Neural progenitor cell (in vitro differentiated cells): ENCODE measurements at regions not wholly inside any gene's neighbourhood (a gene's known extent, or its start where the extent isn't known, plus 50 kb on each side); places are given as distances from the start of the nearest gene placed in this dataset.

Experiments used
- DNase-seq: peaks from one replicate; pipeline ENCODE4 v3.0.0-alpha.2; 2016; ENCODE audit warnings: low spot score
- H2AFZ ChIP-seq: fragments of 200-600 bp; sonication (generic); replicated peaks from 2 replicates; pipeline ENCODE4 v1.6.1; 2016; ENCODE audit warnings: antibody characterized with exemption
- H3F3A ChIP-seq: fragments of 200-600 bp; sonication (generic); 2 replicates; pipeline ENCODE4 v1.6.1; 2016; ENCODE audit warnings: antibody characterized with exemption, low read depth
- H3K27ac ChIP-seq: fragments of 200-600 bp; sonication (generic); 2 replicates; pipeline ENCODE4 v1.5.1; 2016; ENCODE audit warnings: mild to moderate bottlenecking
- H3K27me3 ChIP-seq: fragments of 200-600 bp; sonication (generic); 2 replicates; pipeline ENCODE4 v1.6.1; 2016; ENCODE audit warnings: mild to moderate bottlenecking, moderate library complexity
- H3K36me3 ChIP-seq: fragments of 200-600 bp; sonication (generic); 2 replicates; pipeline ENCODE4 v1.5.1; 2016
- H3K4me1 ChIP-seq: fragments of 200-600 bp; sonication (generic); 2 replicates; pipeline ENCODE4 v1.6.1; 2016; ENCODE audit warnings: mixed run types
- H3K4me2 ChIP-seq: fragments of 200-600 bp; sonication (generic); 2 replicates; pipeline ENCODE4 v1.6.1; 2016
- H3K4me3 ChIP-seq: fragments of 200-600 bp; sonication (generic); 2 replicates; pipeline ENCODE4 v1.5.1; 2016
- H3K79me2 ChIP-seq: fragments of 200-600 bp; sonication (generic); 2 replicates; pipeline ENCODE4 v1.6.1; 2016; ENCODE audit warnings: low read depth
- H3K9ac ChIP-seq: fragments of 200-600 bp; sonication (generic); 2 replicates; pipeline ENCODE4 v1.6.1; 2016
- H3K9me3 ChIP-seq: fragments of 200-600 bp; sonication (generic); 2 replicates; pipeline ENCODE4 v1.5.1; 2016; ENCODE audit warnings: low read depth
- H4K20me1 ChIP-seq: fragments of 200-600 bp; sonication (generic); 2 replicates; pipeline ENCODE4 v1.6.1; 2016; ENCODE audit warnings: low read depth
- H3K27ac Mint-ChIP-seq: 3 replicates; pipeline ENCODE4 v1.8.0; 2021; ENCODE audit warnings: mixed read lengths
- H3K27me3 Mint-ChIP-seq: 2 replicates; pipeline ENCODE4 v1.8.0; 2022; ENCODE audit warnings: low read depth, mild to moderate bottlenecking, inconsistent platforms, moderate library complexity, mixed read lengths; ENCODE audit not compliant: insufficient read depth
- H3K36me3 Mint-ChIP-seq: 3 replicates; pipeline ENCODE4 v1.8.0; 2021; ENCODE audit warnings: mixed read lengths
- H3K4me1 Mint-ChIP-seq: 3 replicates; pipeline ENCODE4 v1.8.0; 2021; ENCODE audit warnings: mixed read lengths
- H3K4me3 Mint-ChIP-seq: 3 replicates; pipeline ENCODE4 v1.8.0; 2021; ENCODE audit warnings: mild to moderate bottlenecking, moderate library complexity, mixed read lengths
- H3K9me3 Mint-ChIP-seq: 3 replicates; pipeline ENCODE4 v1.8.0; 2020; ENCODE audit warnings: mixed read lengths
- EZH2 ChIP-seq: fragments of 200-600 bp; sonication (generic); IDR thresholded peaks from 2 replicates; pipeline ENCODE4 v1.6.1; 2017; ENCODE audit warnings: antibody characterized with exemption, mild to moderate bottlenecking, moderate library complexity
- EZH2phosphoT487 ChIP-seq: fragments of 200-600 bp; sonication (generic); IDR thresholded peaks from 2 replicates; pipeline ENCODE4 v1.6.1; 2017; ENCODE audit warnings: antibody characterized with exemption
- TF ChIP-seq, protein P1 (sequence below): fragments of 200-600 bp; sonication (generic); IDR thresholded peaks from 2 replicates; pipeline ENCODE4 v1.5.1; 2017; ENCODE audit warnings: antibody characterized with exemption, mild to moderate bottlenecking

DNA sequence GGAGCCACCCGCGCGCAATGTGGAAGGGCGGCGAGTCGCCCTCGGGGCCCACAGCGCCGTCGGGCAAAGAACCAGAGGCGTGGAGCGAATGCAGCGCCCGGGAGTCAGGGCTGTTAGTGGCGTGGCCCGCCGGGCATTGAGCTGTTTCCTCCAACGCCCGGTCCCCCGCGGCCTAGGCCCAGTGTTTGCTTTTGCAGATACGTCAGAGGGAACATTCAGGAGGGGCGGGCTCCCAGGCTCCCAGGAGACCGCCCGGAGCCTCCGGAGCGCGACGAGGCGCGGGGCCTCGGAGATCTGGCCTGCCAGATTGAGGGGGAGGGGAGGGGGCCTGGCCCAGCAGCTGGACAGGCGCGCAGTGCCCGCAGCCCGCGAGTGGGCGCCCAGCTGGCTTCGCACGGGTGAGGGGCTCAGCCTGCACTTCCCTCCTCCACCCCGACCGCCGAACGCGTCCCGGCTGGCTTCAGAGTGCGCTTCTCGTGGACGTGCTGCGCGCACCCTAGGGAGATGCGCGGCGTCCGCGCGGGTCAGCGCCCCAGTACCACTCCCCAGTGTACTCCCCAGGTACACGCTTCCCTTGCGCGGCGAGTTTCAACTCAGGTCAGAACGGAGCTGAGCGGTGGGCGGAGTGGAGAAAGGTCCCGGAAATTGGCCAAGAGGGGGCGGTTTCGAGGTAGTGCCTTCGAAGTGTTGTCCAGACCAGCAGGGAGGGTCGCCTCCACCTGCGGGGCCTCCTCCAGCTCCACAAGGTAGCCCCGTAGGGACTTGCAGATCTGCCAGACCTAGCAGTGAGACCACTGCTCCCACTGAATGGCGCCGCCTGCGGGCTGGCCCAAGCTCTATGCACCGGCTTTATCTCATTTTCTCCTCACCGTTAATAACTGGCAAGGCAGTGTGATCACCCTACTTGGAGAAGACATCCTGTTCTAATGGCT, 130.4 kb downstream of the TMEM174 start:
- Histone ChIP-seq H4K20me1 (peaks cover 53% of the 10 kb centered on the region), H3K27me3 (peaks cover 100% of the 10 kb centered on the region), H3K4me3 (peak overlapping the region; percentile 46), H3K79me2 (no peaks in the 10 kb centered on the region), H3K4me2 (peak overlapping the region; percentile 77), H3K27ac (no peak overlapping the region), H3K9me3 (no peaks in the 10 kb centered on the region), H2AFZ (peak overlapping the region; percentile 32), H3K36me3 (no peaks in the 10 kb centered on the region), H3K4me1 (peaks cover 45% of the 10 kb centered on the region), H3F3A (peaks cover 23% of the 10 kb centered on the region), H3K9ac (no peak overlapping the region)
- peaks cover 1% of the 10 kb centered on the region for H3K36me3 Mint-ChIP-seq
- no peak overlapping the region for H3K27ac Mint-ChIP-seq
- H3K27me3 Mint-ChIP-seq = peaks cover 76% of the 10 kb centered on the region
- TF ChIP-seq EZH2phosphoT487 (peak; percentile 95), EZH2 (peak; percentile 94)
- TF ChIP-seq, protein P1, sequence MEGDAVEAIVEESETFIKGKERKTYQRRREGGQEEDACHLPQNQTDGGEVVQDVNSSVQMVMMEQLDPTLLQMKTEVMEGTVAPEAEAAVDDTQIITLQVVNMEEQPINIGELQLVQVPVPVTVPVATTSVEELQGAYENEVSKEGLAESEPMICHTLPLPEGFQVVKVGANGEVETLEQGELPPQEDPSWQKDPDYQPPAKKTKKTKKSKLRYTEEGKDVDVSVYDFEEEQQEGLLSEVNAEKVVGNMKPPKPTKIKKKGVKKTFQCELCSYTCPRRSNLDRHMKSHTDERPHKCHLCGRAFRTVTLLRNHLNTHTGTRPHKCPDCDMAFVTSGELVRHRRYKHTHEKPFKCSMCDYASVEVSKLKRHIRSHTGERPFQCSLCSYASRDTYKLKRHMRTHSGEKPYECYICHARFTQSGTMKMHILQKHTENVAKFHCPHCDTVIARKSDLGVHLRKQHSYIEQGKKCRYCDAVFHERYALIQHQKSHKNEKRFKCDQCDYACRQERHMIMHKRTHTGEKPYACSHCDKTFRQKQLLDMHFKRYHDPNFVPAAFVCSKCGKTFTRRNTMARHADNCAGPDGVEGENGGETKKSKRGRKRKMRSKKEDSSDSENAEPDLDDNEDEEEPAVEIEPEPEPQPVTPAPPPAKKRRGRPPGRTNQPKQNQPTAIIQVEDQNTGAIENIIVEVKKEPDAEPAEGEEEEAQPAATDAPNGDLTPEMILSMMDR = peak; percentile 68
- H3K9me3 Mint-ChIP-seq = peaks cover 4% of the 10 kb centered on the region
- peak; percentile 76 for DNase-seq
- peaks cover 33% of the 10 kb centered on the region for H3K4me1 Mint-ChIP-seq
- peak overlapping the region; percentile 26 for H3K4me3 Mint-ChIP-seq

DNA sequence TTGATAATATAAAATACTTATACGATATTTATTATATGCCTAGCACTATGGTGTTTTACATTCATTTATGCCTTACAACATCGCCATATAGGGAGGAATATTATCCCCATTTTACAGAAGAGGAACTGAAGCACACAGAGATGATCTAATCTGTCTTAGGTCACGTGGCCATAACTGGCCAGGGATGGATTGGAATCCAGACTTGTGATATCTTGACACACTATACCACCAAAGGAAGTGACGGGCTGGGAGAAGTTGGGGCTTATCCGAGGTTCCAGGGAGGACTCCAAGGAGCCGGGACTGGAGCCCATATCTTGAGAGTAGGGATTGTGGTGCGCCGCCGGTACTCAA, 129.8 kb downstream of the TMEM174 start:
- H3K36me3 Mint-ChIP-seq = peaks cover 1% of the 10 kb centered on the region
- peak overlapping the region; percentile 46 for H3K4me3 ChIP-seq
- peaks cover 81% of the 10 kb centered on the region for H3K27me3 Mint-ChIP-seq

GRCh38 chr5:73301208-73301901, 128.4 kb downstream of the TMEM174 start:
- no peaks in the 10 kb centered on the region for H3K36me3 ChIP-seq

More for the DNA sequence above, 129.8 kb downstream of the TMEM174 start:
- no peak overlapping the region for H3K27ac Mint-ChIP-seq
- TF ChIP-seq EZH2 = no peak
- TF ChIP-seq, protein P1 = no peak
- no peak for TF ChIP-seq EZH2phosphoT487
- H3K9me3 ChIP-seq = no peaks in the 10 kb centered on the region
- peak overlapping the region; percentile 77 for H3K4me2 ChIP-seq
- peaks cover 27% of the 10 kb centered on the region for H3K4me1 Mint-ChIP-seq
- no peak for DNase-seq
- H3K4me1 ChIP-seq = peaks cover 44% of the 10 kb centered on the region
- H3K36me3 ChIP-seq = no peaks in the 10 kb centered on the region
- no peak overlapping the region for H2AFZ ChIP-seq
- peaks cover 59% of the 10 kb centered on the region for H4K20me1 ChIP-seq
- no peak overlapping the region for H3K9ac ChIP-seq
- H3F3A ChIP-seq = peaks cover 23% of the 10 kb centered on the region
- peak overlapping the region; percentile 26 for H3K4me3 Mint-ChIP-seq
- H3K79me2 ChIP-seq = no peaks in the 10 kb centered on the region
- peaks cover 4% of the 10 kb centered on the region for H3K9me3 Mint-ChIP-seq
- peaks cover 100% of the 10 kb centered on the region for H3K27me3 ChIP-seq
- H3K27ac ChIP-seq = no peak overlapping the region

More at GRCh38 chr5:73301208-73301901, 128.4 kb downstream of the TMEM174 start:
- DNase-seq = peak; percentile 21
- Histone ChIP-seq H3F3A (peaks cover 23% of the 10 kb centered on the region), H3K4me2 (peak overlapping the region; percentile 72), H3K79me2 (no peaks in the 10 kb centered on the region), H3K4me3 (no peak overlapping the region), H3K27me3 (peaks cover 100% of the 10 kb centered on the region), H3K9me3 (no peaks in the 10 kb centered on the region), H4K20me1 (peaks cover 70% of the 10 kb centered on the region), H3K4me1 (peaks cover 40% of the 10 kb centered on the region), H3K27ac (no peak overlapping the region), H3K9ac (no peak overlapping the region), H2AFZ (no peak overlapping the region)
- Mint-ChIP-seq H3K27ac (no peak overlapping the region), H3K36me3 (peaks cover 1% of the 10 kb centered on the region), H3K27me3 (peaks cover 84% of the 10 kb centered on the region), H3K4me1 (peaks cover 25% of the 10 kb centered on the region), H3K9me3 (peaks cover 7% of the 10 kb centered on the region), H3K4me3 (no peak overlapping the region)
- peak; percentile 88 for TF ChIP-seq EZH2phosphoT487
- TF ChIP-seq, protein P1 = no peak
- TF ChIP-seq EZH2 = peak; percentile 49
